H9 (cell line): ENCODE measurements at regions not wholly inside any gene's neighbourhood (a gene's known extent, or its start where the extent isn't known, plus 50 kb on each side); places are given as distances from the start of the nearest gene placed in this dataset.

Source experiments
- DNase-seq: peaks from one replicate; pipeline ENCODE4 v3.0.0-alpha.2; 2017
- H2AFZ ChIP-seq: one replicate; pipeline ENCODE4 v1.6.1; 2013; ENCODE audit warnings: mild to moderate bottlenecking, low read length, control low read depth, moderate library complexity
- H2AK5ac ChIP-seq: 2 replicates; pipeline ENCODE4 v1.6.1; 2013; ENCODE audit warnings: low read length, control low read depth, mixed read lengths; ENCODE audit not compliant: insufficient read length
- H2BK120ac ChIP-seq: one replicate; pipeline ENCODE4 v1.6.1; 2013; ENCODE audit warnings: low read depth, mild to moderate bottlenecking, low read length, control low read depth, inconsistent platforms; ENCODE audit not compliant: poor library complexity, severe bottlenecking
- H2BK12ac ChIP-seq: 2 replicates; pipeline ENCODE4 v1.6.1; 2013; ENCODE audit warnings: low read length, control low read depth, mixed read lengths, low read depth; ENCODE audit not compliant: insufficient read length
- H2BK15ac ChIP-seq: 2 replicates; pipeline ENCODE4 v1.6.1; 2013; ENCODE audit warnings: low read depth, low read length, control low read depth
- H2BK20ac ChIP-seq: one replicate; pipeline ENCODE4 v1.6.1; 2013; ENCODE audit warnings: low read depth, mild to moderate bottlenecking, low read length, control low read depth, inconsistent platforms; ENCODE audit not compliant: poor library complexity, severe bottlenecking
- H2BK5ac ChIP-seq: 2 replicates; pipeline ENCODE4 v1.6.1; 2013; ENCODE audit warnings: low read length, control low read depth, mixed read lengths; ENCODE audit not compliant: insufficient read length
- H3K14ac ChIP-seq: 2 replicates; pipeline ENCODE4 v1.6.1; 2013; ENCODE audit warnings: low read length, control low read depth; ENCODE audit not compliant: insufficient read depth
- H3K18ac ChIP-seq: 2 replicates; pipeline ENCODE4 v1.6.1; 2013; ENCODE audit warnings: low read depth, mild to moderate bottlenecking, mixed read lengths, low read length, control low read depth; ENCODE audit not compliant: insufficient read length
- H3K23ac ChIP-seq: 2 replicates; pipeline ENCODE4 v1.6.1; 2013; ENCODE audit warnings: low read length, control low read depth, mixed read lengths, low read depth; ENCODE audit not compliant: insufficient read length
- H3K23me2 ChIP-seq: 2 replicates; pipeline ENCODE4 v1.6.1; 2013; ENCODE audit warnings: low read depth, mild to moderate bottlenecking, mixed read lengths, low read length, control low read depth; ENCODE audit not compliant: insufficient read length, poor library complexity, severe bottlenecking
- H3K27ac ChIP-seq: 2 replicates; pipeline ENCODE4 v1.5.1; 2013; ENCODE audit warnings: low read length, control low read depth, mixed read lengths, low read depth; ENCODE audit not compliant: insufficient read length
- H3K27me3 ChIP-seq: 2 replicates; pipeline ENCODE4 v1.6.1; 2013; ENCODE audit warnings: low read length, control low read depth, inconsistent platforms; ENCODE audit not compliant: insufficient read depth
- H3K4ac ChIP-seq: 2 replicates; pipeline ENCODE4 v1.6.1; 2013; ENCODE audit warnings: low read depth, mild to moderate bottlenecking, control low read depth, inconsistent platforms, low read length, moderate library complexity
- H3K4me1 ChIP-seq: 2 replicates; pipeline ENCODE4 v1.6.1; 2013; ENCODE audit warnings: low read length, control low read depth, inconsistent platforms; ENCODE audit not compliant: insufficient read depth
- H3K4me2 ChIP-seq: 2 replicates; pipeline ENCODE4 v1.6.1; 2013; ENCODE audit warnings: low read length, control low read depth, mixed read lengths; ENCODE audit not compliant: insufficient read length, insufficient read depth
- H3K56ac ChIP-seq: 2 replicates; pipeline ENCODE4 v1.6.1; 2013; ENCODE audit warnings: low read depth, mild to moderate bottlenecking, mixed read lengths, low read length, control low read depth; ENCODE audit not compliant: insufficient read length
- H3K79me1 ChIP-seq: 2 replicates; pipeline ENCODE4 v1.6.1; 2013; ENCODE audit warnings: low read depth, mild to moderate bottlenecking, moderate library complexity, low read length, control low read depth, inconsistent platforms; ENCODE audit not compliant: insufficient read depth, poor library complexity, severe bottlenecking
- H3K79me2 ChIP-seq: 2 replicates; pipeline ENCODE4 v1.6.1; 2013; ENCODE audit warnings: low read length, control low read depth, inconsistent platforms; ENCODE audit not compliant: insufficient read depth
- H3K9ac ChIP-seq: 2 replicates; pipeline ENCODE4 v1.6.1; 2013; ENCODE audit warnings: low read length, control low read depth, mixed read lengths; ENCODE audit not compliant: insufficient read length; ENCODE audit errors: extremely low read depth
- H3K9me3 ChIP-seq: one replicate; pipeline ENCODE4 v1.6.1; 2013; ENCODE audit warnings: low read depth, low read length, inconsistent platforms; ENCODE audit not compliant: control insufficient read depth
- H3T11ph ChIP-seq: one replicate; pipeline ENCODE4 v1.6.1; 2013; ENCODE audit warnings: mild to moderate bottlenecking, low read length, control low read depth, inconsistent platforms
- H4K20me1 ChIP-seq: one replicate; pipeline ENCODE4 v1.6.1; 2013; ENCODE audit not compliant: control insufficient read depth, insufficient read length, insufficient read depth
- H4K5ac ChIP-seq: 2 replicates; pipeline ENCODE4 v1.6.1; 2013; ENCODE audit warnings: low read depth, mild to moderate bottlenecking, mixed read lengths, low read length, control low read depth; ENCODE audit not compliant: insufficient read length
- H4K8ac ChIP-seq: replicated peaks from 2 replicates; pipeline ENCODE4 v1.6.1; 2013; ENCODE audit warnings: low read length, control low read depth, mixed read lengths, low read depth; ENCODE audit not compliant: insufficient read length
- H4K91ac ChIP-seq: 2 replicates; pipeline ENCODE4 v1.6.1; 2013; ENCODE audit warnings: low read depth, mild to moderate bottlenecking, moderate library complexity, mixed read lengths, low read length, control low read depth; ENCODE audit not compliant: insufficient read length
- H3K27ac Mint-ChIP-seq, 3 experiments: 2 replicates in 2 of 3; 3 replicates in 1 of 3; pipeline ENCODE4 v1.8.0; 2020 to 2021; ENCODE audit warnings: mixed read lengths in 3 of 3, mild to moderate bottlenecking in 1 of 3, moderate library complexity in 1 of 3
- H3K27me3 Mint-ChIP-seq: 2 replicates; pipeline ENCODE4 v1.8.0; 2021; ENCODE audit warnings: low read depth, mild to moderate bottlenecking, moderate library complexity, mixed read lengths
- H3K36me3 Mint-ChIP-seq, 3 experiments: 2 replicates in 2 of 3; 3 replicates in 1 of 3; pipeline ENCODE4 v1.8.0; 2020 to 2021; ENCODE audit warnings: low read depth in 3 of 3, mixed read lengths in 3 of 3; ENCODE audit not compliant: insufficient read depth in 1 of 3
- H3K4me1 Mint-ChIP-seq, 2 experiments: 2 replicates each; pipeline ENCODE4 v1.8.0; 2020; ENCODE audit warnings: mixed read lengths in 2 of 2
- H3K4me3 Mint-ChIP-seq, 2 experiments: 2 replicates in 1 of 2; 3 replicates in 1 of 2; pipeline ENCODE4 v1.8.0; 2020 to 2021; ENCODE audit warnings: mild to moderate bottlenecking in 2 of 2, mixed read lengths in 2 of 2, moderate library complexity in 1 of 2
- H3K9me3 Mint-ChIP-seq, 2 experiments: 2 replicates in 1 of 2; 3 replicates in 1 of 2; pipeline ENCODE4 v1.8.0; 2020; ENCODE audit warnings: mild to moderate bottlenecking in 2 of 2, mixed read lengths in 2 of 2, moderate library complexity in 1 of 2
- WGBS: extraction: QIAGEN DNeasy Blood & Tissue Kit; methylation state at CpG from one replicate; pipeline ENCODE4 v1.1.7; 2013; ENCODE audit warnings: missing lambda C conversion rate, low lambda C conversion rate, mixed read lengths; ENCODE audit not compliant: insufficient read length; ENCODE audit errors: extremely low coverage; 5-methylcytosine and 5-hydroxymethylcytosine counted together
- TF ChIP-seq, protein P1 (sequence below): fragments of 200-600 bp; sonication (generic); conservative IDR thresholded peaks from 3 replicates; pipeline ENCODE4 v1.8.0; 2021; ENCODE audit warnings: antibody characterized with exemption, mild to moderate bottlenecking

DNA sequence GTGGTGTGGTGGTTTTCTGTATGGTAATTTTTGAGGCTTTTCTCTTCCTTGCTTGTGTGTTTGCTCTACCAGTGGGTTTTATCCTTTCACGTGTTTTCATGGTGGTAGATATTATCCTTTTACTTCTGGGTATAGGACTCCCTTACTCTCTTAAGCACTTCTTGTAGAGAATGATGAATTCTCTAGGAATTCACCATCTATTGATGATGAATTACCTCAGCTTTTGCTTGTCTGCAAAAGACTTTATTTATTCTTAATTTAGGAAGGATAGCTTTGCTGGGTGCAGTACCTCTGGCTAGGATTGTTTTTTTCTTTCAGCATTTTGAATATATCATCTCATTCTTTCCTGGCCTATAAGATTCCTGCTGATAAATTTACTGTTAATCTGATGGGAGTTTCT lies 415.3 kb downstream of the PDGFC start:
- DNase-seq, result no peak
- TF ChIP-seq, protein P1, sequence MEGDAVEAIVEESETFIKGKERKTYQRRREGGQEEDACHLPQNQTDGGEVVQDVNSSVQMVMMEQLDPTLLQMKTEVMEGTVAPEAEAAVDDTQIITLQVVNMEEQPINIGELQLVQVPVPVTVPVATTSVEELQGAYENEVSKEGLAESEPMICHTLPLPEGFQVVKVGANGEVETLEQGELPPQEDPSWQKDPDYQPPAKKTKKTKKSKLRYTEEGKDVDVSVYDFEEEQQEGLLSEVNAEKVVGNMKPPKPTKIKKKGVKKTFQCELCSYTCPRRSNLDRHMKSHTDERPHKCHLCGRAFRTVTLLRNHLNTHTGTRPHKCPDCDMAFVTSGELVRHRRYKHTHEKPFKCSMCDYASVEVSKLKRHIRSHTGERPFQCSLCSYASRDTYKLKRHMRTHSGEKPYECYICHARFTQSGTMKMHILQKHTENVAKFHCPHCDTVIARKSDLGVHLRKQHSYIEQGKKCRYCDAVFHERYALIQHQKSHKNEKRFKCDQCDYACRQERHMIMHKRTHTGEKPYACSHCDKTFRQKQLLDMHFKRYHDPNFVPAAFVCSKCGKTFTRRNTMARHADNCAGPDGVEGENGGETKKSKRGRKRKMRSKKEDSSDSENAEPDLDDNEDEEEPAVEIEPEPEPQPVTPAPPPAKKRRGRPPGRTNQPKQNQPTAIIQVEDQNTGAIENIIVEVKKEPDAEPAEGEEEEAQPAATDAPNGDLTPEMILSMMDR, result no peak
- Mint-ChIP-seq H3K36me3 (peaks cover 0 to 6% (median 4%) of the 10 kb centered on the region in 3 experiments; a peak in 2 of 7 replicates), H3K4me3 (no peak overlapping the region), H3K27ac (no peak overlapping the region), H3K9me3 (peaks cover 0 to 3% of the 10 kb centered on the region in 2 experiments; a peak in 1 of 5 replicates), H3K27me3 (no peaks in the 10 kb centered on the region), H3K4me1 (0 out of 4 replicates have a peak, but pooled peaks cover 0 to 3% of the 10 kb centered on the region in 2 experiments)
- Histone ChIP-seq H2AFZ (no peak overlapping the region), H3K18ac (no peak overlapping the region), H2BK5ac (no peak overlapping the region), H4K5ac (no peak overlapping the region), H3K79me1 (no peaks in the 10 kb centered on the region), H2AK5ac (no peak overlapping the region), H3K23ac (no peak overlapping the region), H3K27me3 (no peaks in the 10 kb centered on the region), H3K79me2 (no peaks in the 10 kb centered on the region), H2BK15ac (no peak overlapping the region), H3K23me2 (no peaks in the 10 kb centered on the region), H3K9ac (no peak overlapping the region), H3K56ac (no peak overlapping the region), H3K4me2 (no peak overlapping the region), H3K4ac (no peak overlapping the region), H4K91ac (no peak overlapping the region), H4K8ac (no peak overlapping the region), H2BK12ac (no peak overlapping the region), H3K14ac (no peak overlapping the region), H4K20me1 (no peaks in the 10 kb centered on the region), H2BK20ac (no peak overlapping the region), H3K27ac (no peak overlapping the region), H3K4me1 (no peaks in the 10 kb centered on the region), H2BK120ac (no peak overlapping the region), H3K9me3 (no peaks in the 10 kb centered on the region), H3T11ph (no peak overlapping the region)
- WGBS, result no CpG with 5 or more reads among the region's 1 CpG
